NCI-H1694 (cell line): ENCODE measurements at regions not wholly inside any gene's neighbourhood (a gene's known extent, or its start where the extent isn't known, plus 50 kb on each side); places are given as distances from the start of the nearest gene placed in this dataset.

Experiments used
- DNase-seq: peaks from one replicate; lab custom pipeline; 2025; lab: John Stamatoyannopoulos, UW

DNA sequence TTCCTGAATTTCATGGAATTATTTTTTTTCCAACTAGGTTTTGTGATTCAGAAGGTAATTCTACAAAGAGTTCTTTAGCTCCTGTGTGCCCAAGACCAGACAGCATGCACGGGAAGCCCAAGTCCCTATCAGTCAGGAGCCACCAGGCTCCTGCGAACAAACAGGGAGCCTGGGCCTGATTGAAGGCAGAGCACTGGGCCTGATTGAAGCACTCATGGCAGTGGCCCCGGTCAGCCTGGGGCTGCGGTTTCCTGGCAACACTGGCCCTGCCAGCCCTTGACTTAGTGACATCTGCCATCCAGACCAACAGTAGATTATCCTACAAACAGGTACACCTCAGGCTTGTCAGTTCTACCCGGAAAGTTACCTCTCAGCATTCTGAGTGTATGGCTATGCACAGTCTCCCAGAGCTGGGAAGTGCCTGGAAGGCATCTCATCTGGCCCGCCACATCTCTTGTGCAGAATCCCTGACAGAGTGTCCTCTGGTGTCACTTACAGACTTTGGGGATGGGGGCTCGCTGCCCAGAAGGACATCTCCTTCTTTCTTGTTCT, 133.8 kb downstream of the VEGFA start:
- DNase-seq = no peak

- no peak for DNase-seq
Observed at GRCh38 chr6:43901733-43902230, 131.8 kb downstream of the VEGFA start.

DNA sequence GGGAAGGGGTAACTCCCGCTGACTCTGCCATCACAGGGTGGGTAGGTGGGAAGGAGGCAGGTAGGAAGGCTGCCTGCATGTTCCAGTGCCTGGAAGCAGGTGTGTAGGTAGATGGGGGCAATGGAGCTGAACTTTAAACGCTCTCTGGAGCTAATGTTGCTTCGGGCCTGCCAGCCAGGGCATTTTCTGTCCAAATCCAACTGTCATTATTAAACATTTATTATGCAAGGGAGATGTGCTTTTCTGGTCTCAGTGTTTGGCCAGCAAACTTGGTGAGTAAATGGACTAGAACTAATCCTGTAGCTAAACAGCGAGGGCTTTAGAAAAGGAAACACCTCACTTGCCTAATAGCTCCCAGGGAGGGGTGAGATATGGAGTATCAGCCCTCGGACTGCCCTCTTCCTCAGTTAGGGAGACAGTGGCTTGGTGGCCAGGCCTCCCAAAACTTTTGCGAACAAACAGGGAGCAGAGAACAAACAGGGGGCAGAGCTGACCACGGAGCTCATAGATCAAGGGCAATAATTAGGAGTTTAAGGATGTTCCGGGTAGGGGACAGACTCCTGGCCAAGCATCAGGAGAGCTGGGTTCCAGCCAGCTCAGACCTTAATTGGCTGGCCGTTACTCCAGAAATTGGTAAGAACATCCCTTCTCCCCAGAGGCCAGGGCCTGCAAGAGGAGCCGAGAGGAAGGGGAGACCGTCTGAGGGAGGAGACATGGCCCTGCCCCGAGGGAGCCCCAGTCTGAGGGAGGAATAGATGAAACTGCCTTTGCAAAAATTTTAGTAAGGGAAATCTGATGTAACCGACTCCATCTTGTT, 131.1 kb downstream of the VEGFA start:
- no peak for DNase-seq

- DNase-seq = no peak
Observed at GRCh38 chr6:43900560-43900915, 130.5 kb downstream of the VEGFA start.

GRCh38 chr6:43899830-43900229, 129.8 kb downstream of the VEGFA start:
- DNase-seq = no peak

GRCh38 chr6:43898358-43899131, 128.5 kb downstream of the VEGFA start:
- no peak for DNase-seq

DNA sequence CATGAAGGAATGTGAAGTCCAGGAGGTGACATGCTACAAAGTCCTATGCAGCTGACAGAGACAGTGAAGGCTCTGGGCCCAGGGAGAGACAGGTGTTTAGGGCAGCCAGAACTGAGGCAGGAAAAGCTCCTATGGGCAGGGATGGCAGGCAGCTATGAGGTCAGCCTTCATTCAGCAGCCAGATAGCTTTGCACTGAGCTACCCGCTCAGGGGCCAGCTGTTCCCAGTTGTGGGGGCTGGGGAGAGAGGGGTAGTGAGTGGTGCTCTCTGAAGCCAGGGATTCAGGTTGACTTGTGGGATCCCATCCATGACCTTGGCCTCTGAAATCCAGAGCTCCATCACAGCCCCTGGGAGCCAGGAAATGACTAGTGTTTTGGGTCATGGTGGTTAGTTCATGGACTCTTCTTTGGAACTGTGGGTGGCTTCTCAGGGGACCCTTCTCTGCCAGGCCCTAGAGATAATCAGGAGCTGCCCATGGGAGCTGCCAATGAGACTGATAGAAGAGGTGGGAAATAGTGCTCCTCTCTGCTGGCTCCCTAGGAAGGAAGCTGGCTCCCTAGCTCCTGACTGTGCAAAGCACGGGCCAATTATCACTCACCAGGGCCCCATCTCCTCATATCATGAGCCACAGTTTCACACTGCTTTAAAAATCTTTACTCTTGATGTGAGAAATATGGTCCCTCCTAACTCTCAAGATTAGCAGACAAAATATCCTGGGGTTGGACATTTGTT, 127.7 kb downstream of the VEGFA start:
- DNase-seq = no peak

DNA sequence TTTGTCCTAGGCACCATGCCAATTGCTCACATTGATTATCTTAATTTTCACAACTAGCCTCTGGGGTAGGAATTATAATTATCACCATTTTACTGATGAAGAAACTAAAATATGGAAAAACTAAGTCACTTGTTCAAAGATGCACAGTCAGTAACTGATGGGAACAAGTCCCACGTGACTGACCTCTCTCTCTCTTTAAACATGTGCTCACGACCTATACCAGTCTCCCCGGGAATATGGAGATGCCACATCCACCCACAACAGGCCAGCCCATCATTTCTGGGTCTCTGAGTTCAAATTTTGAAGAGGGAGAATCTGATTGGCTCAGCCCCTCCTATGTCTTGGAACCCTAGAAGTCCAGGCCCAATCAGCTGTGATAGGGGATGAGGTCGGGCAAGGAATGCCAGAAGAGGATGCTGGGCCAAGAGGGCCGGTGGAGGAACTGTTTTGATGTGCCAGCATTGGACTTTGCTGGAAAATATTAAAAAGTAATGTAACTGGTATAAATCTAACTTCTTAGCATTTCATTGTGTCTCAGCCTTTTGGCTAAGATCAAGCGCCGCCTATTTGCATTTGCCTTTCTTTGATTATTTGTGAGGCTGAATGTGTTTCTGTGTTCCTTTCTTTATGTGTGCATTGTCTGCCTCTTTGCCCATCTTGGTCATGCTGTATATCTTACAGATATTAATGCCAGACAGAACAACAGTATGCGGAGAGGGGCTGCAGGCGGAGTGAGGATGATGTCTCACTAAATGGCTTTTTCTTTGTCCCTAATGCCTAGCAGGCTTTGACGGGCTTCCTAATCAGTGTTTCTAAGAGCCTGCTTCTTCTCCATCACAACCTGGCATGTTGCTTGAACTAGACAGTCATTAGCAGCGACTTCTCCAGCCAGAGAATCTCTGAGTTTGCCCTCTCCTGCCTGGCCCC, 126.6 kb downstream of the VEGFA start:
- no peak for DNase-seq

DNA sequence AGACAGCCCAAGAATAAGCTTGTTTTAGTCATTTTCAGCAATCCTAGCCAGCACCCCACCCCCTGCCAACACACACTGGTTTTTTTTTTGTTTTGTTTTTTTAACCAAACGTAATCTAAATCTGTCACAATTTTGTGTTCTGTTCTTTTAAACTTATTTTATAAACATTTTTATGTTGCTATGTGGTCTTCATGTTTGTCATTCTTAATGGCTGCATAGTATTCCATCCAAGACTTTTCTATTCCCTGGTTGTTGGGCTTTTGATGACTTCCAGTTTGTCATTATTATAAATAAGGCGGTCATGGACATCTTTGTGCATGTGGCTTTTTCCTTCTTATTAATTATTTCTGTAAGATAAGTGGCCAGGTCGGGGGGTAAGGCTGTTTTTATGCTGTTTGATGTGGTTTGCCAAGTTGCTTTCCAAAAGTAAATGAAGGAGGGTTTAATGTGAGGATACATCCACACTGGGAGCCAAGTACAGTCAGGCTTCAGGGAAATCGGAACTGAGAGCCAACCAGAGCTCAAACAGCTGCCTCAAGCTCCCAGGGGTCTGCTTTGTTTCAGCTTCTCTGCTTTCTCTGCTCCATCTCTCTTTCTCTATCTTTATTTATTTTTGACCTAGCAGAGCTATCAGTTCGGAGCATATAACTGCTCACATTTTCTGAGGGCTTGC, 125.8 kb downstream of the VEGFA start:
- no peak for DNase-seq

- no peak for DNase-seq
Observed at GRCh38 chr6:43893073-43893472, 123.1 kb downstream of the VEGFA start.

DNA sequence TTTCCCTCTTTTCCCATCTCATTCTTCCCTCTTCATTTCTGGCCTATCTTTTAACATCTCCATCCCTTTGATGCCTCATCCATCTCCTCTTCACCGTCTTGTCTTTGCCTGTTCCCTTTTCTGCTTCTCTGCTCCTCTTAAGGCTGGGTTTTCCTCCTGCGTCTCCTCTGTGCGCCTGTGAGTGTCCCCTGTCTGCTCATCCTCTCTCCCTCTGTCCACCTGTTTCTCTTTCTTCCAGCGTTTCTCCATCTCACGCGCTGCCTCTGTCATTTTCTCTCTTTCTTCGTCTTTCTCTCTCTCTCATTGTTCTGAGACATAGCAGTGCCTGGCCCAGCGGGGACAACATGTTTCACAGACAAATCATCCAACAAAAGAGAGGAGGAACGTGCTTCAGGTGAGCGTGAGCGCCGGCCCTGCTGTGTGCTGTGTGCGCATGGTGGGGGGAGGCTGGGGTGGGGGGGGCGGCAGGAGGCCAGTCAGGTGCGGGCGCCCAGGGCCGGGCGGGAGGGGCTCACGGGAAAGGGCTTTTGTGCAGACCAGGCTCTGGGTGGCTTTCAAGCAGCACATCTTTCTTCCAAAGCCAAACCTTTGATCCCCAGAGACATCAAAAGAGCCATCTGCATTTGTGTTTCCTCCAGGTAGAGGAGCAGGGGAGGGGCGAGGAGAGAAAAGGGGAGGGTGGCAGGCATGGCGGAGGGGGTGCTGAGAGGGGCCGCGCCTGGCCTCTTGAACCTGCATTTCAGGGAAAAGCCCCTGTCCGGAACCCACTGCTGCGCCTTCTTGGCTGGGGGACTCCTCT, 121.3 kb downstream of the VEGFA start:
- no peak for DNase-seq

DNA sequence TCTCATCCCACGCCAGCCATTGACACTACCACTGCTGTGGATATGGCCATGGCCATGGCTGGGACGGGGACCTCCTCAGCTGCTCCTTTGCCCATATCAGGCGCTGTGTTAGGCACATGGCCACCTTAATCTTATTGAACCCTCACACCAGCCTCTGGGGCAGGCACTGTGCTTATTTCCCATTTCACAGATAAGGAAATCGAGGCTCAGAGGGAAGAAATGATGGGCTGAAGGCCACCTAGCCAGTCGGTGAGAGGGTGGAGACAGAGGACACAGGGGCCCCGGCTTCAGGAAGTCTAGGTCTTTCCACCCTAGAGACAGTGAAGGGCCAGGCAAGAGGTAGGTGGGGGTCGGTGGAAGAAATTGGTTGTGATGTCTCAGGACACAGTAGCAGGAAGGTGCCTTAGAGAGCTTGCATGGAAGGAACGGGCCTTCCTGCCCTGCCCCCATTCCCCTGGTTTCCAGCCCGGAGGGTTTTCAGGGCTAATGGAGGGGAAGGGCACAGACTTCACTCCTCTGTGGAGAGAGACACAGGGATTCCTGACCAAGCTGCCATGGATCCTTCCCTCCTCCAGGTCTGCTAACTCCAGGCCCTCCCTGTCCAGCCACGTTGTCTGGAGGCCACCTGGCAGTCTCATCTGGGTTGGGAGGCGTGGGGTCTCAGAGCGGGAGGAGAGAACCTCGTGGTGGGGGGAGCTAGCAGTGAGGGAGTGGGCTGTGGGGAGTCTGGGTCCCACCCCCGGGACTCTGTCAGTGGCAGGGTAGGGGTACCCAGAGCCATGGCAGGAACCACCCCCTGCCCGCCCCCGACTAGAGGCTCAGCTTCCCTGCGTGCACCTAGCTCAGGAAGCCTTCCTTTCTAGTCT, 120.4 kb downstream of the VEGFA start:
- no peak for DNase-seq

DNA sequence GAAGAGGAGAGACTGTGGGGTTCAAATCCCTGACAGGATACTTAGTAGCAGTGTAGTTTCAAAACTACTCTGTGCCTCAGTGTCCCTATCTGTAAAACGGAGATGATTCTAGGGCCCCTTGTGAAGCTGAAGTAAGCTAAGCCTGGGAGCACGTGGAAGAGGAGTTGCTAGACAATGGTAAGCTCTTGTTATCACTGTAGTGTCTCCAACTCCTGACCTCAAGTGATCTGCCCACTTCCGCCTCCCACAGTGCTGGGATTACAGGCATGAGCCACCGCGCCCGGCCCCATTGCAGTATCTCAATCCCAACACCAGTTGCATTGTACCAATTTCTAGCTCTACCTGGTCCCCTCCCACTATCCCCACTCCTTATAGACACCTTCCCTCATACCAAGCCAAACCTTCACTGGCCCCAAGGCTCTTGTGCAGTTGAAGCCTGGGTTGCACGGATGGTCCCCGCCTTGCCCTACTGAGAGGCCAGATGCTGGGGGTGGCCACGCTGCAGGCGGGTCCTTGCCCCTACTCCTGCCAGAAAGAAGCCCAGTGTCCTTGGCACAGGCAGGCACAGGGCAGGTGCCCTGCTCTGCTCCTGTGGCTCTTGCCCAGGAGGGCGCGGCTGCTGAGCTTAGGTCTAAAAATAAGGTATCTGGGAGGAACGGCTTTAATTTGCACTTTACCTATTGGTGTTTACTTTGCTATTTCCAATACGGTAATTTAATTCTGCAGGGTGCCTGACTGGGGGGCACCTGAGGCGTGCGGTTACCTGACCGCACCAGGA, 118.1 kb downstream of the VEGFA start:
- DNase-seq = no peak

DNA sequence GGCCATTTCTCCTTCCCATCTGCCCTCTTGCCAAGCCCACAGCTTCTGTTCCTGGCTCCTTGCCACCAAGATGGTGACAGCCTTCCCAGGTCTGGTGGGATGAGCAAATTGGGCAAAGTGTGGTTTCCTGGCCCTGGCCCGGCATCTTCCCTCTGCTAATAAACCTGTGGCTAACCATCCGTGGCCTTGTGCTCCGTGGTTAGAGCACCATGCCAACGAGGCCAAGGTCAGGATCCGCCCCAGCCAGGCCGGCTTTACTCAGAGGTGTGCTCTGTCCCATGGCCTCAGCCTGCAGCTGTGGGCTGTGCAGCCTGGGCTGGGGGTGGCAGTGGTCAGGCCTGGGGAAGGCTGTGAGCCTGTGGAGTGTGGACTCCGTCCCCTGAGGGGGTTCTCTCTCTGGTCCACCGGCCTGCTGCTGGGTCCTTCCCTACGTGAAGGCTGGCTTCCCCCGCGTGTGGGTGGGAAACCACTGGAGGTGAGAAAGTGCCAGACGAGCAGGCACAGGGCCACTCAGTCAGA, 117.4 kb downstream of the VEGFA start:
- DNase-seq = no peak

DNA sequence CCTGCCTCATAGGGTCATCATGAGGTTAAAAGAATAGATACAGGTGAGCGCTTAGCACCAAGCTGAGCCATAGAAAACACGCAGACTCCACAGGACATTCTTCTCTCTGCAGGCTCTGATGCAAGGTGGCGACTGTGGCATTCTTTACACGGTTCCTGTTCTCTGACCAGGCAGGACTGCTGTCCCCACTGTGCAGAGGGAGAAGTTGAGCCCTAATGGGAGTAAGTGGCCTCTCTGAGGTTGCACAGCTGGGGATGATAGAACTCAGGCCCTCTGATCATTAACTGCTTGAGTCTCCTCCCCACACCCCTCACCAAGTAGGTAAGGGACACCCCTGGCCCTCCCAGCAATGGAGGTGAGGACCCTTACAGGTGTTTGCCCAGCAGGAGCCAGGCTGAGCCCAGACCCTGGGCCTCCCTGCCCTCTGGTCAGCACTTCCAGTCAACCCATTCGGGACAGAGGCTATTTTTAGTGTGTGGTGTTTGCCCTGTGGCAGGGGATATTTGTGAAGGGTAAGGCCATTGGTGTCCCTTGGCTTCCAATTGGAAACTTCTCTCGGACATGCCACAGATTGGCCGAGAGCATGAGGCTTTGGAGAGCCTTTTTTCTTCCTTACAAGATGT, 116.8 kb downstream of the VEGFA start:
- DNase-seq = no peak

DNA sequence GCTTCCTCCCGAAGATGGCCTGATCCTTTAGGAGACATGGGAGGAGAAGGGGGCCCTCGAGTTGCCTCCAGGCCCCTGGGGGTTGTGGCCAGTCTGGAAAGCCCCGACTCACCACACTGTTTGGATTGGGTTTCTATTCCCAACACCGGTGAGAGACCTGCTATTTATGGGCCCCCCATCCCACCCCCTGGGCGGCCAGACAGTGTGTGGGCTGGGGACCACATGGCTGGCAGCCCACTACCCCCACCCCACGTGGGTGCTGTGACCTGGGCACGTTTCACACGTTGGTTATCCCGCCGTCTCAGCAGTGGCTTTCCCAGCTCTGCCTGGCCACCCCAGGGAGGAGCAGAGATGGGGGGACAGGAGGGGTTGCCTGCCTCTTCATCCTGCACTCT, 116.1 kb downstream of the VEGFA start:
- DNase-seq = no peak

DNA sequence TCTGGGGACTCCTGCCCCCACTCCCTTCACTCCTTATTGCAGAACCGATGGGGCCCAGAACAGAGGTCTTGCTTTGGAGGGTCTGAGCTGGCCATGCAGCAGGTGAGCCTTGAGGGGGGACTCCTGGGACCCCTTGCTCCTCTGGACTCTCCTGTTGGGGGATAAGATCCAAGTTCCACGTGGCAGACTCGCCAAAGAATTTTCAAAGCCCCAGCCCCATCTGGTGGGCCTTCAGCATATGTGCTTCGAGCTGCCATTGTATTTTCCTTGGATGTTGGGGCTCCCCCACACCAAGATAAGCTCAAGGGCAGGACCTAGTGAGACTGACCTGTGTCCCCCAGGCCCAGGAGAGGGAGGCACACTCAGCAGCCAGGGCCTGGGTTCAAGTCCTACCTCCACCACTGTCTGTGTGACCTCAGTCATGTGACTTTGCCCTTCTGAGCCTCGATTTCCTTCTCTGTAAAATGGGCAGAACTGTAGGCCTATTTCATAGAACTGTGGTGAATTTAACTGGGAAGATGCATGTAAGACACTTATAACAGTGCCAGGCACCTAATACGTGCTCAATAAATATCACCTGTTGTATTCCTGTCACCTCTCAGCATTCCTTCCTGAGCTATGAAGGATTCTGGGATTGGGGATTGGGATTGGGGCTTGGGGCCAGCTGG, 115.5 kb downstream of the VEGFA start:
- DNase-seq = no peak
